ENCODE measurements at regions not wholly inside any gene's neighbourhood (a gene's known extent, or its start where the extent isn't known, plus 50 kb on each side); places are given as distances from the start of the nearest gene placed in this dataset.

DNA sequence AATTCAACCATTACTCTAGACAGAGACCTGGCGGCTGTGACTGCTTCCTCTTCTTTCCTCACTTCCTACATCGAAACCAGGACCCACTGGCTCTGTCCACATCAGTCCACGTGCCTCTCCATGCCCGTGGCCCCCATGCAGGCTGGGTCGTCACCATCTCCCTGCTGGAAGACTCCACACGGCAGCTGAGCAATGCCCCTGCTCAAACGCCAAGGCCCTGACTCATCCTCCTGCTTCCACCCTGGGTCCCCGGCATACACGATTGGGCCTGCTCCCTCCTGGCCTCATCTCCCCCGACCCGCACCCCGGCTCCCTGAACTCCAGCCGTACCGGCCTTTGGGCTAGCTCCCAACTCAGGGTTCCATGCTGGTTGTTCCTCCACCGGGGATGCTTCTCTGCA is 67.2 kb upstream of the IER5L start:
- TF ChIP-seq, protein P1, sequence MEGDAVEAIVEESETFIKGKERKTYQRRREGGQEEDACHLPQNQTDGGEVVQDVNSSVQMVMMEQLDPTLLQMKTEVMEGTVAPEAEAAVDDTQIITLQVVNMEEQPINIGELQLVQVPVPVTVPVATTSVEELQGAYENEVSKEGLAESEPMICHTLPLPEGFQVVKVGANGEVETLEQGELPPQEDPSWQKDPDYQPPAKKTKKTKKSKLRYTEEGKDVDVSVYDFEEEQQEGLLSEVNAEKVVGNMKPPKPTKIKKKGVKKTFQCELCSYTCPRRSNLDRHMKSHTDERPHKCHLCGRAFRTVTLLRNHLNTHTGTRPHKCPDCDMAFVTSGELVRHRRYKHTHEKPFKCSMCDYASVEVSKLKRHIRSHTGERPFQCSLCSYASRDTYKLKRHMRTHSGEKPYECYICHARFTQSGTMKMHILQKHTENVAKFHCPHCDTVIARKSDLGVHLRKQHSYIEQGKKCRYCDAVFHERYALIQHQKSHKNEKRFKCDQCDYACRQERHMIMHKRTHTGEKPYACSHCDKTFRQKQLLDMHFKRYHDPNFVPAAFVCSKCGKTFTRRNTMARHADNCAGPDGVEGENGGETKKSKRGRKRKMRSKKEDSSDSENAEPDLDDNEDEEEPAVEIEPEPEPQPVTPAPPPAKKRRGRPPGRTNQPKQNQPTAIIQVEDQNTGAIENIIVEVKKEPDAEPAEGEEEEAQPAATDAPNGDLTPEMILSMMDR (conservative IDR thresholded peaks at IDR 0.05 in 1 of 2, IDR thresholded peaks at IDR 0.05 in 1 of 2; ENCODE audit: extremely low read depth in 1 of 2, insufficient read depth in 1 of 2, low read depth in 1 of 2, low read length in 2 of 2), result no peak
- no peak for TF ChIP-seq EZH2 (IDR thresholded peaks at IDR 0.05; ENCODE audit: borderline replicate concordance, low read length)

Measured in mammary epithelial cell (primary cell).